Ramos (cell line): ENCODE measurements at regions not wholly inside any gene's neighbourhood (a gene's known extent, or its start where the extent isn't known, plus 50 kb on each side); places are given as distances from the start of the nearest gene placed in this dataset.

Experiments used
- in situ Hi-C: fragments of 300-500 bp; cut with MboI; formaldehyde crosslinking; loops from one replicate; pipeline ENCODE4 v1.14.3; 2022; ENCODE audit warnings: low sequenced_read_pairs; ENCODE audit not compliant: unreplicated experiment

- in situ Hi-C loops = no loop called here
Measured at GRCh38 chr3:16658004-16658924, 53.0 kb upstream of the DAZL start.

DNA sequence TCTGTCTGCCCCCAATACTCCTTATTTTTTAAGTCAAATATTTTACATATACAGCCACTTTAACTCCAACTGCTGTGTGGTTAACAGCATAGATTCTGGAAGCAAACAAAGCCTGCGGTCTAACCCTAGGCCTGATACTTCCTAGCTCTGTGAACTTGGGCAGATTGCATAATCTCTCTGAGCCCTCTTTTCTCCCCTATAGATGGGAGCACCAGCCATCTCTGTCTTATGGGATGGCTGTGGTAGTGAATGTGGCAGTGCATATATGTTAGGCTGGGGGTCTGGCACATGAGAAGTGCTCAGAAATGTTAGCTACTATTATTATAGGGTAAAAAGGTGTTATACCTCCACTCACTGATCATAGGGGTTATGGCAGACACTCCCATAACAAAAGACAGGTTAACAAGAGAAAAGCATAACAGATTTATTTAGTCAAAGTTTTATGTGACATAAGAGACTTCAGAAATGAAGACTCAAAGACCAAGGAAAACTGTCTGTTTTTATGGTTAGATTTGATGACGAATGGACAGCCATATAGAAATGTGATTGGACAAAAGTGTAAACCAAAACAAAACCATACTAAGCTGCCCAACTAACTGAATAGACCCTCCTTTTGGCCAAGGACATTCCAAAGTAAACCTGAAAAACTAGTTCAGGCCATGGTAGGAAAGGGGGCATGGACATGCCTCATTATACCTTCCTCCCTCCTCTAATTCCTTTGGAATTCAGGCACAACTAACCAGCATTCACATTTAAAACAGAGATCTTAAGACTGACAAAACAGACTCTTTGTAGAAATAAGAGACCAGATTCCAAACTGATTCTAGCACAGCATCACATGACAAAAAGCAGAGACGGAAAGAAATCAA is 53.9 kb upstream of the DAZL start:
- in situ Hi-C loops = no loop called here

GRCh38 chr3:16663854-16664712 is 58.9 kb upstream of the DAZL start:
- in situ Hi-C loops = no loop called here

- in situ Hi-C loops = no loop called here
Measured at GRCh38 chr3:16665282-16665741, 60.1 kb upstream of the DAZL start.

DNA sequence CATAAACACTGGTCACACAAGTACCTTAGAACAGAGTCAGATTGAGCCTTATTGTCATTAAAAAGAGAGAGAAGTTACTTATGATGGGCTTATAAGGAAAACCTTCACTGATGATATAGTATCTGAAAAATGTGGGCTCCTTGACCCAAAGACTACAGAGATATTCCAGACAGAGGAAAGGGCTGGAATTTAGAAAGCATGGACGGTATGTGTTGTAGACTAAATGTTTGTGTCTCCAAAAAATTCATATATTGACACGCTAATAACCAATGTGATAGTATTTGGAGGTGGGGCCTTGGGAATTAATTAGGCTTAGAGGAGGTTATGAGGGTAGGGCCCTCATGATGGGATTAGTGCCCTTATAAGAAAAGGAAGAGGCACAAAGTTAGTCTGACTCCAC is 61.0 kb upstream of the DAZL start:
- in situ Hi-C loops = no loop called here

GRCh38 chr3:16667633-16668032 is 62.4 kb upstream of the DAZL start:
- in situ Hi-C loops = no loop called here

- in situ Hi-C loops = no loop called here
Measured at GRCh38 chr3:16668776-16669545, 63.7 kb upstream of the DAZL start.

DNA sequence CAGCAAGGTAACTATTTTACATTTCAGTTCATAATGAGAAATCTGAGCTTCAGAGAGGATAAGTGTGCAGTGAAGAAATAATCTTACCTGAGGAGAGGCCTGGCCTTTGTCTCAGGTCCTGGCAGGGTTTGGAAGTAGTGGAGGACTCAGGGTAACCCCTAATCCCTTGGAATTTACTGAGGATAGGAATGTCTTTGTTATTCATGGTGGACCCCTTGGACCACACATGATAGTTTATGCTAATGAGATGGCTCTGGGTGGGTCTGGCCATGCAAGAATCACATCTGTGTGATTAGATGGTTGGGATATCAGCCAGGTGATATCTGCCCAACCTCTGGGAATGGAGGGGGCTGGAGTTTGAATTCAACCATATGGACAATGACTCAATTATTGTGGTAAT is 65.0 kb upstream of the DAZL start:
- in situ Hi-C loops = no loop called here

- in situ Hi-C loops = no loop called here
Measured at GRCh38 chr3:16671690-16672089, 66.5 kb upstream of the DAZL start.

GRCh38 chr3:16673530-16673929 is 68.3 kb upstream of the DAZL start:
- in situ Hi-C loops = no loop called here

DNA sequence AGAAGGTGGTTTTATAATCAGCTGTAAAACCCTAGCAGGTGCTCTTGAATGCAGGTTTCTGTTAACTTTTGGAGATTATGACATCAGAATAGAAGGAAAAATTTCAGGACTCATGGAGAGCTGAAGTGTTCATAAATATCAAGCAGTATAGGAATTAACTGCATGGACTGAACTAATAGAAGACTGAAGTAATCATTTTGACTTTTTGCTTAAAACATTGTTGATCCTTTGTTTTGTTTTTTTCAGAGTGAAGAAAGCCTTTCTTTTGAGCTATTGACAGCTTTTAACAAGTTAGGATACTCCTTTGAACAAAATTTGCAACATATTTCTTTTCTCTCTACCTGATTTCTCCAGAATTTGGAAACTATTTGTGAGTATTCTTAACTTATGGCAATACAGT is 70.6 kb upstream of the DAZL start:
- in situ Hi-C loops = no loop called here

GRCh38 chr3:16686679-16687078 is 81.5 kb upstream of the DAZL start:
- in situ Hi-C loops = no loop called here

DNA sequence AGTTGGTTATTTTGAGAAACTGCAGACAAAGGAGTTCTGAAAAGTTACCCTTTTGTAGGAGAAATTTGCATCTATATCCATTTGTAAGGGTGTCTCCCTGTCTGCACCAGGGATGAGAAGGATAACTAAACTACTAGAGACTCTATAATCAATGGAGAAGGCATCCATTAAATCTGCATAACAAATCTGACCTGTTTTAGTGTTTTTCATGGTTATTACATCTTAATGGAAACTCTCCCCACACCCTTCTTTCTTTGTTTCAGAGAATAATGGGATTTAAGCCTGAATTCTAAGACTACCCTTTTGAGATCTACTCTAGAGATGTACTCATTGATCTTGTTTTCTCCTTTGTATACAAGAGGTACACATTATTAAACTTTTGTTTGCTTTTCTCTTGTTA is 82.0 kb upstream of the DAZL start:
- in situ Hi-C loops = no loop called here

DNA sequence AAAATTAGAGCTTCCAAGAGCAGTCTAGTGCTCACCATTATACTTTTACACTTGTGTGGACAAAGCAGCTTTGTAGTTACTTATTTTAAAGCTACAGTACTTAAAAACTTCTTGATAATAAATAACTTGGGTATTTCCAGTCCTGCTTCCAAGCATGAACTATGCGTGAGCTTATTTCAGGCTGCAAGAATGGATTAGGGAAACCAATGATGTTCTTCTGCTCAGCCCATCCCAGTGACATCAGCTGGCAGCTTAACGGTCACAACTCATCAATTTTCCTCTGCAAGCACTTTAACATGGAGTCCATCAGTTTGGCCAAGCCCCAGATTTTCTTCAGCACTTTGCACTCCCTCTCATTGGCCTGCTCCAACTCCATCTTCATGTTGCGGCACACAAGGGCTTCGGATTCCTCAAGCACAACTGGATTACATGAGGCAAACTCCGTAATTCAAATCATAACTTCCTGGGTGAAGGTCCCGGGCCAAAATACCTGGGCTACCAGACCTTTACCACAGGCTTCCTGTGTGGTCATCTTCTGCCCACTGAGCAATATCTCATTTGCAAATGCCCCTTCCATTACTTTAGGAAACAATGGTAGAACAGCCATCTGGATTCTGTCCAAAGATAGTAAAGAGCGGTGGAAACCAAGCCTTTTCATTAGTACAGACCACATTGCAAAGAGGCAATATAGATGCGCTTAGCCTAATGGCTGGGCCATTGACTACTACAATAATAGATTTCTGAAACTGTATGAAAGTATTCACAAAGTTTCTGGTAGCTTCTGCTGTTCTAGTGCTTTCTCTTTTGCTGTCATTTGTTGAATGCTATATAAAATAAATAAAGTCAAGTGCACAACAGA is 87.5 kb upstream of the DAZL start:
- in situ Hi-C loops = no loop called here

GRCh38 chr3:16693820-16694219 is 88.6 kb upstream of the DAZL start:
- in situ Hi-C loops = no loop called here

- in situ Hi-C loops = no loop called here
Measured at GRCh38 chr3:16695710-16696109, 90.5 kb upstream of the DAZL start.

DNA sequence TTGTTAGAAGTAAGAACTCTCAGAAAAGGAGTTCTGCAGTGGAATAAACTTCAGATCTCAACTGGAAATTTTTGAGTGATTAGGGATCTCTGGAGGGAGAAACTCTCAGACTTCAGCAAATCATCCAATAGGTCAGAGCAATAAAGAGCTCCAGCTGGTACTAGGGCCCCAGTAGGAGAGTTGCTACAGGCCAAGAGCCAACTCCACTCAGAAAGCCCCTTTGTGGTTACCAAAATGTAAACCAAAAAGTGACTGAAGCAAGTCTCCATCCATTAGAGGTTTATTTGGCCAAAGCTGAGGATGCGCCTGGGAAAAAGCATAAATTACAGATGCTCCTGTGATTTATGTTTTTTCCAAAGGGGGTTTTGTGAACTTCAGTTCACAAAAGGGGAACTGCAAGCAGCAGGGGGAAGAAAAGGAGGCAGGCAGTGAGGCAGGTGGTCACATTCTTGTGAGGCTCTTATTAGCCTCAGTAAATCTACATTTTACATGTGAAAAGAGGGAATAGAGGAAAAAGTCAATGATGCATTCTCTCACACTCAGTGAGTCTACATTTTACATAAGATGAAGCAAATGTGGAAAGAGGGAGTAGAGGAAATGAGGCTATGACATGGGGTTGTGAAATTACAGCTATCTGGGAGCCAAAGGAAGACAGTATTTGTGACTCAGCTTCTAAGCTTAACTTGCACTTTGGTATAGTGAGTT is 92.4 kb upstream of the DAZL start:
- in situ Hi-C loops = no loop called here

DNA sequence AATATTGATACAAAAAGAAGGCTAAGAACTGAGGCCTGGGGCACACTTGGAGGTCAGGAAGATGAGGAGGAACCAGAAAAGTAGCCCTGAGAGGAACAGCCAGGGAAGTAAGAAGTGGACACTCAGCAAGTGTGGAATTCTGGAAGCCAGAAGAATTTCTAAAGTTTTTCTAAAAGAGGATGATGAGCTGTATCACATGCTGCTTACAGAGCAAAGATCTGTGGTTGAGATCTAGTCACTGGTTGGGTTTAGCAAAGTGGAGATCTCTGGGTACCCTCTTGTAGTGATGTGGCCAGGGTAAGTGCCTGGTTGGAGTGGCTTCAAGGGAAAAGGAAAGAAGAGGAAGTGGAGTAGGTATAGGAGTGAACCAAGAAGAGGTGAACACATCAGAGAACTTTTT is 95.4 kb upstream of the DAZL start:
- in situ Hi-C loops = no loop called here
